NCI-H1694 (cell line): ENCODE measurements at regions not wholly inside any gene's neighbourhood (a gene's known extent, or its start where the extent isn't known, plus 50 kb on each side); places are given as distances from the start of the nearest gene placed in this dataset.
"Not testable (repeated sequence)": the region's sequence is repeated elsewhere in the genome, so short reads cannot be mapped to it uniquely, and the experiment has no call there.

ENCODE experiments used
- DNase-seq: peaks from one replicate; lab custom pipeline; 2025; lab: John Stamatoyannopoulos, UW

DNA sequence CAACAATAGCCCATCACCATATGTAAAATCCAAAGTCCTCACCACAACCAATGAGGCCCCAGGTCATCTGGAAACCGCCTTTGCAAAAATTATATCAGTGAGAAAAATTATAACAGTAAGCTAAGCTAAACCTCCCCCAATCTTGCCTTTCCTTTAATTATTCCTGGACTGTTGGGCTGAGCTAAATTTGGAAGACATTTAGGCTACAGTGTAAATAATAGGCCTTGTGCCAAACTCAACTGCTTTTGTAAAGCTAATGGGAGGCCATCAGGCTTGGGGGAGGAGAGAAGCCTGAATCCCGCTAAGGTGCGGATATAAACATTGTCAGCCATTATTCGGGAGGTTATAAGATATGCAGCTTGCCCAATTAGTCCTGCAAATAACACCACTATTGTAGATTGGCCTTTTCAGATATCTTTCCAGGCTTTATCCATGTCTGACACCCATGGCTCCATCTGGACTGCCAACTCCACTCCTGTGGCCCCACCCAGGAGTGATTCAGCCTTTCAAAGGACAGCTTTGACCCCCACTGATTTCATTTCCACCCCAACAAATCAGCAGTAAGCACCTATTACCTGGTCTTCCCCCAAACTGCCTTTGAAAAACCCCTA lies 53.0 kb upstream of the CA12 start:
- no peak for DNase-seq

DNA sequence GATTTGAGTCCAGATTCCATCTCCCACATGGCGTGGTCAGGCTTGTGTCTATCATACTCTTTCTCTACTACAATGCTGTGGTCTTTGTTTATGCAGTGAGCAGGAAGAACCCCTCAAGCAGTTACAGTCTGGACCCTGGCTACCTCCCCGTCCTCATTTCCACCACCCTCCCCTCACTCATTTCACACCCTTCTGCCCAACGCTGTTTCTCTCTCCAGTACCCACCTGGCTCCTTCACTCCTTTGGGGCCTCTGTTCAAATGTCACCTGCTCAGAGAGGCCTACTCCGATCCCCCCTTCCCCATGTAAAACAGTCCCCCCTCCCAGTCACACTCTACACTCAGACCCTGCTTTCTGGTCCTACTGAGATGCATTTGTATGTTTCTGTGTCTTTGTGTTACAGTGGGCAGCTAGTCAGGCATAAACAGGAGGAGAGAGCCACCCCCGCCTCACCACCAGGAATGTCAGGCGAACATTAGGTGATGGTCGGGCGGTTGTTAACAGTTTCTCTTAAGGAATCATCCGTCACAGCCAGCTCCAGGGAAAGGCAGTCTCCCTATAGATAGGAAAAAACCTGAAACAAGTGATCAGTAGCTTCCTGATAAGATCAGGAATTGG lies 53.7 kb upstream of the CA12 start:
- no peak for DNase-seq

DNA sequence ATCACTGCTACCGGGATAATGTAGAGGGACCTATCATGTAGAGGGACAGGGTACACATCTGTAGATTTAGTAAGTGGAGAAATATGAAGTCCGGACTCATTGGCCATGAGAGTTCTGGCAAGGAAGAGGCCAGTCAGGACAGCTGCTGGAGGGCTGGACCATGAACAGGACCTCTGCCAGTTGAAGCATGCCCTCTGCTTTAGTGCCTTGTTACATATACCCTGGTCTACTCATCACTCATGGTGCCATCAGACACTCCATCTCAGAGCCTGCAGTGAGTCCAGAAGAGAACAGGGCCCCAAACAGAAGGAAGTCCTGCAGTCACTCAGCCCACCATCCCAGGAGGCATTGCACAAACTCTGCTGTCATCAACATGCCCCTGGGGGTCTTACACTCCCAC lies 54.7 kb upstream of the CA12 start:
- no peak for DNase-seq

DNA sequence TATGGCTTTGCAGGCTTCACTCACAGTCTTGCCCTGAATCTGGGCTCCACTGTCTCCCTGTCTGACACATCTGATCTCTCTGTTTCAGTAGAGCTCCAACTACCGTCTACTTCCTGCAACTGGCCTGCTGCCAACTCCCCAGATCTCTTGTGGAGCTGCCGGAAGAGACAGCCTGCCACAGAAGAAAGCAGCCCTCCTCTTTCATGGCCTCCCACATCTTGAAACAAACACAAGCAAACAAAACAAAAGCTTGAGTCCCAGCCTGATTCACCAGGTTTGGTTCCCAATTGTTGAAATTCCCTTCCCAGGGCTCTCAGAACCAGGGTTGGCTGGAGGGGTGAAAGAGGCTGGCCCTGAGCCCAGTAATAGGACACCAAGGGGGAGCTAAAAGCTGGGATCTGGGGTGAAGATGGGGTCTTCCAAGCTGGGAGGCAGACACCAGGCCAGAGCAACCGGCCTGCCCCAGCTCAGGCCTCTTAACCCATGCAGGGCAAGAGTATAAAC lies 55.3 kb upstream of the CA12 start:
- DNase-seq, result peak; percentile 71

DNA sequence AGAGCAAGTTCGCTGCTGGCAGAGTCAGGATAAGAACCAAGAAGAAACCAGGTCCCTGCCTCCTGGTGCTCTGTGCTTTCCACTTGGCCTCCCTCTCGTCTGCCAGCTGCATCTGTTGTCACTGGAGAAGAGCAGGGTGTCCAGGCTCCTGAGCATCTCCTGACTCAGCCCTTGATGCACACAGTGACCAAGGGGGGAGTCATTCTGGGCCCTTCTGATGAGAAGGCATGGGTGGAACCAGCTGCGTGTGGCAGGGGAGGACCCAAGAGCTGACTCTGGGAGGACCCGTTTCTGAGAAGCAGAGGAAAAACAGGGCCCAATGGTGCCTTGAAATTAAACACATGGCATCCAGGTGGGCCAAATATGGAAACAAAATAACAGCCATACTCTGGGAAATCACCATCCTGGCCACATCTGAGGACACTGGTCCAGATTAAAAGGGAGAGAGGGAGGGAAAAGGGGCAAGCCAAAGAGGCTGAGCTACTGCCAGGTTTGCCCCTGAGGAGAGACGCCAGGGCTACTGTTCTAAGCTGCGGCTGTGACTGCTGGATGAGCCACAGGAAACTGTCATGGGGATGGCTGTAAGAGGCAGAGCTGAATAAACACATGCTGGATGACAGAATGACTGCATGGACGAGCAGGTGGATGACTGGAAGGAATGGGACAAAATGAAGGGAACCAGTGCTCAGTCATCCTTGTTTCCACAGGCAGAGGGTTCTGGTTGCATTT lies 58.1 kb upstream of the CA12 start:
- DNase-seq, result no peak

DNA sequence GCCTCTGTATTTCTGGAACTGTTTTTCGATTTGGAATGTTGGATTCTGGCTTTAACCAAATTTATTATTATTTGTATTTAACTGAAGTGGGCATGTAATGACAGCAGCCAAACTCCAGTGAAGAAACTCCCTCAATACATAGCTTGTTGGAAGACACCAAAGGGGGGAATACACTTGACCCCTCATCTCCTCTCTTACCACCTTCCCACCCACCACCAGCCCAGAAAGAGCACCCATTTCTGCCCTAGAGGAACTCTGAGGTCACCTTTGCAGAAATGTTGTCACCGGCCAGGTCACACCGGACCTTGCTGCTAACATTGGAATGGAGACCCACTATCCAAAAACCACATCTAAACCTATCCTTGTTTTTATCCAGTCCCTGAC lies 58.6 kb upstream of the CA12 start:
- no peak for DNase-seq

DNA sequence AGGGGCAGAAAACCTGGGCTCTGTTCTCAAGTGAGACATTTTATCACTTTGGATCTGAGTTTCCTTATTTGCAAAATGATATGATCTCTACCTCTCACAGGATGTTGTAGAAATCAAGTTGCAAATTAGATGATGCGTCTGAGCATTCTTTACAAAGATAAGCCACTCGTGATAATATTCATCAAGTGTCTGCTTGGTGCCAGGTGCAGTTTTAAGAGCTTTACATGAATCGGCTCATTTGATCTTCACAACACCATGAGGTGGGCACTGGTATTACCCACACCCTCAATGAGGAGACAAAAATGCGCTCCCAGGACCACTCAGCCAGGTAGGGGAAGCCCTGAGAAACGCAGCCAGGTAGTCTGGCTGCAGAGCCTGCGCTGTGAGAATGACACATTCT lies 59.1 kb upstream of the CA12 start:
- no peak for DNase-seq

DNA sequence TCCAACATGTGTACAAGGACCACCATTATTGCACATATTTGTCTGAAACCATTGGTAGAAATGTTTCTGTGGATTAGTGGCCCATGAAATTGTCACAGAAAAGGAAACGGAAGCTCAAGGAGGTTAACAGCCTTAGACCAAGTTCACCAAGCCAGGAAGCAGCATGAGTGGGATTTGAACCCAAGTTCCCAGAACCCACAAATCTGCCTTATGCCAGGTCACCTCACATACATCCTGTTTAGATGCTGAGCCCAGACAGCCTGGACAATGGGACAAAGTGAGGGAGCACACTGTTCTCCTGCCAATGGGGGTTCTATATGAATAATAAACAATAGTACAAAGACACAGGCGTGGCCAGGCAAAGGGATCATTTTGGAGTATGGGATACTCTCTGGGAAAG lies 59.6 kb upstream of the CA12 start:
- DNase-seq, result no peak

DNA sequence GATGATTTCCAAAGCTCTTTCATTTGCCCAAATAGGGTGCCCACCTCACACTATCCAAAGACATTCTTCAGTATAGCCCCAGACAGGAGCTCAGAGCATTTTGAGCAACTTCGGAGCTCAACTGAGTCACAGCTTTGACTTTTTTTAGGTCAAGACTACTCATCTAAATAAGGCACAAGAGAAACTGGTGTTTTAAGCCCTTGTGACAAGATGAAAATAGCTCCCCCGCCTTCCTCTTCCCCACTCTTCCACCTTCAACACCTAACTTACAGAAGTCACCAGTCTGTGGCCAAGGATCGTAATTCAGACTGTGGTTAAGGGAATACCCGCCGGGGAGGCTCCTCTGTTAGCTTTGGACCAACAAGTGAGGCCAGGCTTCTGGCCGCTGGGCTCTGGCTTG lies 60.4 kb upstream of the CA12 start:
- DNase-seq, result no peak

DNA sequence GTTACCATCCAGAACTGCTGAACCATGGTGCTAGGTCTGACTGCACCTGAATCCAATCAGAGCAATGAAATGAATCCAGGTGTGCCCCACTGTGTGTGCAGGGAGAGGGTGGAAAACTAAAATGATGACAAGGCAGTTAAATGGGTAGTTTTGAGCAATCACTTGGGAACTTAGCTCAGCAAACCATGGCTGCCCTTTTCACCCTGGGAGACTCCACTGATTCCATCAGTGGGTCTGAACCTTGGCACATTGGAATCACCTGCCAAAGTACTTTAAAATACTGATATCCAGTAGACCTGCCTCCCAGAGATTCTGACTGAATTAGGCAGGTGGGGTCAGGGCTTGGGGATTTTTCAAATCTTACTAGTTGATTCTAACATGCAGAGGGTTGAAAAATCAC lies 59.8 kb upstream of the USP3 start:
- no peak for DNase-seq

DNA sequence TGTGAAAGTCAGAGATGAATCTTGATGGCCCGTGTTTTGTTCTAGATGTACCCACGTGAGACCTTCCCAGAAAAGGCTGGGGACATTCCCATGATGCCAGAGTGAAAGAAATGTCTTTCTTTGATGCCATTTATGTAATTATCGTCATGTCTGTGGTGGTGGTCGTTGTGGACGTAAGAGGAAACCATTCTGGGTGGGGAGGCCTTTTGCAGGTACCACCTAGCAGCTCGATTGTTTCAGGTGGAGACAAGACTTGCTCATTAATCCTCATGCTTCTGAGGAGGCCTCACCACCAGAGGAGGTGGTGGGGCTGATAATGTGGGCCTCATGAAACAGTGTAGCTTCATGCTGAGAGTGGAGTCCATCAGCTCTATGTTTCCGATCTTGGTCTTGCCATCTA lies 58.1 kb upstream of the USP3 start:
- no peak for DNase-seq

DNA sequence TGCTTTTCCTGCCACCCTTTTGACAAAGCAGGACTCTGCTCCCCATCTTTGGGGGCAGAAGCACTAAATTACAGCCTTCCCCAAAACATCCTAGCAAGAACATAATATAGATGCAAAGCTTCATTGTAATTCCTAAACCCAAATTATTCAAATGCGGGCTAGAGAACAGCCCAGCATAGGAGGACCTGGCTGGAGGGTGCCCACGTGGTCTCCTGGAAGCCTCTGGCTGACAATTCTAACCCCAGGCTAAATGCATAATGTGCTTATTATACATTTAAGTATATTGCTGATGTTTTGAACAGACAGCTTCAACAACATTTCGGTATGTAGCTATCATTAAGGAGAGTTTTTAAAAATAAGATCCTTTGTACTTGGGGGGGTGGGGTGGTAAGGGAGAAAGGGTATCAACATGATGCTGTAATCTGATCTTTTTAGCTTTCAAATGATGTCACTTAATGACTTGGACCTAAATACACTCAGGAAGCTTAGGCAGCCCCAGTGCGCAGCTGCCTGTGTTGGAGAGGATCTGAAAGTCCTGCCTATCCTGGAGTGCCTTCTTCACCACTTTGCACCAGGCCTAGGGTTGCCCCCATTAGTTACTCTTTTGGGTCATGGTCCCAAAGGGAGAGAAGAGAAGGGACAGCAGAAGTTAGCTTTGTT lies 57.2 kb upstream of the USP3 start:
- no peak for DNase-seq

DNA sequence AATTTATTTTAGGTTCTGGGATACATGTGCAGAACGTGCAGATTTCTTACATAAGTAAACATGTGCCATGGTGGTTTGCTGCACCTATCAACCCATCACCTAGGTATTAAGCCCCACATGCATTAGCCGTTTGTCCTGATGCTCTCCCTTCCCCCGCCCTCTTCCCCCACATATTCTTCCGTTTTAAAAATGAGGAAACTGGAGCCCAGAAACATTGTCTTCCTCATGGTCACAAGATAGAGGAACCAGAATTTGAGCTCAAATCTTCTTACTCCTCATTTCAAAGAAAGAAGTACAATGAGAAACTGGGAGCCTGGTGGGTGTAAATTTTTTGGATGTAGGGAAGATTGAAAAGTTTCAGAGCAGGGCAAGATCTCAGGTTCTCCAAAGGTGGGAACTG lies 56.1 kb upstream of the USP3 start:
- DNase-seq, result no peak

DNA sequence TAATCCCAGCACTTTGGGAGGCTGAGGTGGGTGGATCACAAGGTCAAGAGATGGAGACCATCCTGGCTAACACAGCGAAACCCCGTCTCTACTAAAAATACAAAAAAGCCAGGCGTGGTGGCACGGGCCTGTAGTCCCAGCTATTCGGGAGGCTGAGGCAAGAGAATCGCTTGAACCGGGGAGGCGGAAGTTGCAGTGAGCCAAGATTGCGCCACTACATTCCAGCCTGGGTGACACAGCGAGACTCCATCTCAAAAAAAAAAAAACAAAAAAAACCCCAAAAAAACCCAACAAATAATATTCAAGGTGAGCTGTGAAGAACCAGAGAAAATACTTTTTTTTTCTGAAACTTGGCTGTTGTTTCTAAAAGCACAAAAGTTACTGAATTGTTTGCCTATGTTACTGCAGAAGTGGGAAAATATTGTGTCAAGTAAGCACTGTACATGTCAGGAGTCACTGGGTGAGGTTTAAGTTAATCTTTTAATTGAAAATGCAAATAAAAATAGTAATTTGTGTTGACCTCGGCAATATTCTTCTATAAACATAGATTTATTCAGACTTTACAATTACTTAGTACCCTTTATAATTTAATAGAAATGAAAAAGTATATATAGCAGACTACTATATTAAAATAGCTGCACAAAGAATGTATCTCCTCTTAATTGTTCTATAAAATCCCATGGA lies 55.4 kb upstream of the USP3 start:
- not testable (repeated sequence) for DNase-seq

DNA sequence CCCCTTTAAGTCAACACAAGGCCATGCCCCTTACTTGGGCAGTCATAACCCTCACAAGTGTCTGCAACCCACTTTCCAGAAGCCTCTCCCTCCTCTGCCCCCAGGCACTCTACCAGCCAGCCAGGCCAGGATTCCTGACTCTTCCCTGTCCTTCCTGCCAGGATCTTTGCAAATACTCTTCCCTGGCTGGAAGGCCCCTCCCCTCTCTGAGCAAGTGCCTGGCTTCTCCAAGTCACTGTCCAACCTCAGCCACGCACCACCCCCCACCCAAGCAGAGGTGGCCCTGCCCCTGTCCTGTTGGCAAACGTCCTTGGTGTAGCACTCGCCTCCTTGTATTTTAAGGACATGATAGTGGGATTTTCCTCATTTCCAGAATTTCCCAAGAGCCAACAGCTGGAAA lies 54.7 kb upstream of the USP3 start:
- DNase-seq, result no peak

DNA sequence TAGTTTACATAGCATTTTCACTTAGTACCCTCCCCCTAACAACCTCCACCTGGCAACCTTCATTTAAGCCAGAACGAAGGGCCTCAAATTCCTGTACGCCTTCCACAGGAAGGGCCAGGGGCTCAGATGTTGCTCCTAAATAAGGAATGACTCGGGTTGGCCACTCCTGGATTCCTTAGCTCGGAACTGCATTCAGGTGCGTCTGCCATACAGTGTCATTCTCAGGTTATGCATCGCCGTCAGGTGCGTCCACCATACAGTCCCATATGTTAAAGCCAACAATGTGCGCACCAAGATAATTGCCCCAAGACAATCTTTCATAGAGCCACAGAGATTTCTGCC lies 53.5 kb upstream of the USP3 start:
- DNase-seq, result no peak

DNA sequence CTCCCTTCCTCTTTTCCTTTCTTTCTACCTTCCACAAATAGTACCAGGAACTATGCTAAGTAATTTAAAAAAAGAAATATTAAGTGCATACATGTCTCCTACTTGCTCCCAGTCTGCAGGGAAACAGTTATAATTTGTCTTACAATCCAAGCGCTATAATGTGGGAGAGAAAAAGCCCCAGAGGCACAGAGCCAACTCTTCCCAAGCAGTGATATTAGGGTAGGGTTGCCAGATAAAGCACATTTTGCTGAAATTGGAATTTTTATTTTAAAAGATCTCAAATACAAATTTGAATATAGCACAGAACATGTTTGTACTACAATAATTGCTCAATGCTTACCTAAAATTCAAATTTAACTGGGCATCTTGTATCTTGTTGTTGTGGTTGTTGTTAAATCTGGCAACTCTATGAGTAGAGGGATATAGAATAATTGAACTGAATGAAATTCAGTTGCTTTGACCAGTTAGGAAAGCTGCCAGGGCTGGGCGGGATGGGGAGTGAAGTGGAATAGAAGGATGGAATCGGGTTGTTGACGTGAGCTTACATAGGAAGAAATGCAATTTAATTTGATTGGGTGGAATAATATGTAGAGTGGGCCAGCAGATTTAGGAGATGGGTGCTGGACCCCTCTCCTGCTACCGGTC lies 52.6 kb upstream of the USP3 start:
- no peak for DNase-seq

DNA sequence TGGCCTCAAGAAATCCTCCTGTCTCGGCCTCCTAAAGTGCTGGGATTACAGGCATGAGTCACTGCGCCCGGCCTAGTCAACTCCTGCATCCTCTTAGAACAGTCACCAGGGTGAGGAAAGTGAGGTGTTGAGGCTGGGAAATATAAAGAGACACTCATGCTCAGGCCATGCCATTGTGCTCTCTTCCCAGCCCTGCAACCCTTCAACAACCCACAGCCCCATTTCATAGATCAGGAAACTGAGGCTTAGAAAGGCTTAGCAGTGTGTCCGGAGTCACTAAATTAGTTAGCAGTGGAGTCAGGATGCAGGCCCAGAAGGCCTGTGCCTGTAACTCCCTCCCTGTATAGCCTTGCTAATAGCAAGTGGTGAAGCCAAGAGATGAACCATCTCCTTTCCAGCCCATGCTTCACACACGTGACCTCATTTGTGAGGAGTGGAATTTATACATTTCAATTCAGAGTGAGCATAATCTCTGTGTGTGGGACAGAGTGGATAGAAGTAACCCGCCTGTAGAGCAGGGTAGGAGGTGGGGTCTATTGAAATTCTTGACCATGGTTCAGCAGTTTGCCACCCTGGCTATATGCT lies 51.7 kb upstream of the USP3 start:
- no peak for DNase-seq

DNA sequence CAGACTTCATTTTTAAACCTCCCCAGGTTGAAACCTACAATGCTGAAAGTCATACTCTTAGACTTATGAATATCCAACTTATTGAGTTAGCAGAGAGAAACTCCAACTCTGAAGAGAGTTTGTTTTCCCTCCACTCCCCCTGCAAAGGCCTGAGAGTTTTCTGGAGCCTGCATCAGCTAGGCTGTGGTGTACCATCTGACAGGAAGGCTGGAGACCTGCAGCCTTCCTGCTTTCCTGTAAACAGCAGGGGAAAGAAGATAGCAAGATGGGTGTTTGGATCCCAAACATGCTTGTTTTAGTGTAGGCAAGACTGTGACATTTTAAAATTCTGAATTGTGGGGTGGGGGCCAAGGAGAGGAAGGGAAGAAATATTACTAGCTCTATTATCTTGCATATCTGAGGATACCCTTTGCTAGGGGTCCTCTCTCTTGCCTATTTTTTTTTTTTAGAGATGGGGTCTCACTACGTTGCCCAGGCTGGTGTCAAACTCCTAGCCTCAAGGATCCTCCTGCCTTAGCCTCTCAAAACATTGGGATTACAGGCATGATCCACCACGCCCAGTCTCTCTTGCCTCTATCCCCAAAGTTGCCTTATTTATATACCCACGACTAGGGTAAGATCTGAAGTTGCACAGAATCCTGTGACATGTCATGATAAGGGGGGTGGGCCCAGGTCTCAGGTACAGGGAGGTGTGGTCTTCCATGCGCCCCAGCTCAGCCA lies 51.0 kb upstream of the USP3 start:
- DNase-seq, result no peak

DNA sequence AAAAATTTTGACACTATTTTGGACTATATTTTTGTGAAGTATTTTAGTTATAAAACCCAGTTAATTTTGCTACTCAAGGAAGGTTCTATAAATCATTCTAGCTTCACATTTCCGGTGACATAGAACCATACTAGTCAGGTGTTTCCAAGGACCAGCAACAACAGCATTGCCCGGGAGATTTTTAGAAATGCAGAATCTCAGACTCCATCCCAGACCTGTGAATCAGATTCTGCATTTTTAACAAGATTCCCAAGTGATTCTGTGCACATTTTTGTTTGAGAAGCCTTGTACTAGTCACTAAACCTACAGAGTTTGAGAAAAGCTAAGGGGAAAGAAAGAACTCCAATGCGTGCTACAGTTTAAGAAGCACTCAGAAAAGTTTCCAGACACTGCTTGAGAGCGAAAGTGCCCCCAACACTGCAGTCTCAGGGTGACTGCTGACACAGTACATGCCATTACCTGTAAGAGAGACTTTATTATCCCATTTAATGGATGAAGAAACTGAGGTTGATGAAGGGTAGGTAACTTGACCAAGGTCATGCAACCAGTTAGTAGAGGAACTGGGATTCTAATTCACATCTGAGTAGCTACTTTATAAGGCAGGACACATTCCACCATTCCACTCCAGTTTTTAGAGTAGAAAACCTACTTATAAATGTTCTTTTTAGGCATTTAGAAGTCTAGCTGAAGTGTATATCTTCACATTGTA lies 49.7 kb upstream of the USP3 start:
- no peak for DNase-seq
